C4-2B (cell line): ENCODE measurements at regions not wholly inside any gene's neighbourhood (a gene's known extent, or its start where the extent isn't known, plus 50 kb on each side); places are given as distances from the start of the nearest gene placed in this dataset.

Experiments used
- H3K27ac ChIP-seq: fragments of 450-650 bp; 2 replicates; pipeline ENCODE4 v1.5.1; 2017
- ZFX ChIP-seq: fragments of 450-650 bp; IDR thresholded peaks from 2 replicates; pipeline ENCODE4 v1.6.1; 2017
- TF ChIP-seq, protein P1 (sequence below): fragments of 450-650 bp; conservative IDR thresholded peaks from 2 replicates; pipeline ENCODE4 v1.5.1; 2017; ENCODE audit warnings: mild to moderate bottlenecking

DNA sequence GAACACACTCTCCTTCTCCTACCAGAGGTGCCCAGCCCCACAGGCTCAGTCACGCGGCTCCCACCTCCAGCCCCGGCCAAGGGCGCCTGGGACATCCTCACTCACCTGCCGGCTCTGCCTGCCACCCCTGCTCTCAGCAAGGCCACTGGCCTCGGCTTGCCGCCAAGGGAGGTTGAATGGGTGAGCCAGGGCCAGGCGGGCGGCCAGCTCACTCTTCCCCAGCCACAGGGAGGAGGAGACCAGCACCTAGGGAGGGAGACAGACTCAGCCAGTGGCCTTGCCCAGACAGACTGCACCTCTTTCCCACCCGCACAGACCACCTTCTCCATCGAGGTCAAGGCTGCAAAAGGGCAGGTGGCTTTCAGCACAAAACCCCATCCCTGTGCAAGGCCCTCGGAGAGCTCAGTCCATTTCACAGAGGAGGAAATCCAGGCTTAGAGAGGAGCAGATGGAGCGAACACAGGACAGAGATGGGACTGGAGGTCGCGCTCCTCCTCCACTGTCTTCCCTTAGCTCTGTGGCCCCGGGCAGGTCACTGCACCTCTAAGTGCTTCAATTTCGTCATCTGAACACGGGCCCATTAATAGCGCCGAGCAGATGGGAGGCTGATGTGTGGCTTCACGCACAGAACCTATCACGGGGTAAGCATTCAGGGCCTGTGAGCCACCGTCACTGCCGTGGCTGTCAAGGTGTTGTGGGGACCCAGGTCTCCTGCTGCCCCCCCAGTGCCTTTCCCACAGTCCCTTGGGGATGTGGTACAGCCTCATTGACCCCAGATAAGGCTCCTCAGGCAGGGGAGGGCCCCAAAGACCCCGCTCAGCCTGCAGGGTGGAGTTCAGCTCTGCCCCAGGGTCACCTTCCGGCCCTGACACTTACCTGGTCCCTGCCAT lies 56.1 kb downstream of the RMI2 start:
- H3K27ac ChIP-seq: no peak overlapping the region
- no peak for TF ChIP-seq ZFX
- TF ChIP-seq, protein P1, sequence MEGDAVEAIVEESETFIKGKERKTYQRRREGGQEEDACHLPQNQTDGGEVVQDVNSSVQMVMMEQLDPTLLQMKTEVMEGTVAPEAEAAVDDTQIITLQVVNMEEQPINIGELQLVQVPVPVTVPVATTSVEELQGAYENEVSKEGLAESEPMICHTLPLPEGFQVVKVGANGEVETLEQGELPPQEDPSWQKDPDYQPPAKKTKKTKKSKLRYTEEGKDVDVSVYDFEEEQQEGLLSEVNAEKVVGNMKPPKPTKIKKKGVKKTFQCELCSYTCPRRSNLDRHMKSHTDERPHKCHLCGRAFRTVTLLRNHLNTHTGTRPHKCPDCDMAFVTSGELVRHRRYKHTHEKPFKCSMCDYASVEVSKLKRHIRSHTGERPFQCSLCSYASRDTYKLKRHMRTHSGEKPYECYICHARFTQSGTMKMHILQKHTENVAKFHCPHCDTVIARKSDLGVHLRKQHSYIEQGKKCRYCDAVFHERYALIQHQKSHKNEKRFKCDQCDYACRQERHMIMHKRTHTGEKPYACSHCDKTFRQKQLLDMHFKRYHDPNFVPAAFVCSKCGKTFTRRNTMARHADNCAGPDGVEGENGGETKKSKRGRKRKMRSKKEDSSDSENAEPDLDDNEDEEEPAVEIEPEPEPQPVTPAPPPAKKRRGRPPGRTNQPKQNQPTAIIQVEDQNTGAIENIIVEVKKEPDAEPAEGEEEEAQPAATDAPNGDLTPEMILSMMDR: no peak

- no peak overlapping the region for H3K27ac ChIP-seq
- TF ChIP-seq ZFX: no peak
- TF ChIP-seq, protein P1: peak; percentile 3; the same call in 1 of the 2 replicates
These were observed 56.9 kb downstream of the RMI2 start for GRCh38 chr16:11402051-11402744.

GRCh38 chr16:11402745-11403533 lies 57.7 kb downstream of the RMI2 start:
- TF ChIP-seq ZFX: no peak
- TF ChIP-seq, protein P1: no peak
- H3K27ac ChIP-seq: no peak overlapping the region

DNA sequence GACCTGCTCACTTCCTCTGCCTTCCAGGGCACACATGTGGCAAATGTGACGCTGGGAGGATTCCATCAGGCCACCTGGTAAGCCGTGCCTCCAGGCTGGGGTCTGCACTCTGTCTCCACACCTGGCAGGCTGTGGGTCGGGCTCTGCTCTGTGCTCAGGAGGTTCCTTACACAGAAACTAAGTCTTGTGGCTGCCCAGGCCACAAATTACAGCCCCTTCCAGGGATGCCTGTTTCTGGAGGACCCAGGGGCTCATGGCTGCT lies 58.2 kb downstream of the RMI2 start:
- TF ChIP-seq, protein P1: no peak
- TF ChIP-seq ZFX: no peak

GRCh38 chr16:11403920-11404319 lies 58.7 kb downstream of the RMI2 start:
- H3K27ac ChIP-seq: no peak overlapping the region
- no peak for TF ChIP-seq ZFX
- TF ChIP-seq, protein P1: no peak

More for the DNA sequence above, 58.2 kb downstream of the RMI2 start:
- H3K27ac ChIP-seq: no peak overlapping the region

DNA sequence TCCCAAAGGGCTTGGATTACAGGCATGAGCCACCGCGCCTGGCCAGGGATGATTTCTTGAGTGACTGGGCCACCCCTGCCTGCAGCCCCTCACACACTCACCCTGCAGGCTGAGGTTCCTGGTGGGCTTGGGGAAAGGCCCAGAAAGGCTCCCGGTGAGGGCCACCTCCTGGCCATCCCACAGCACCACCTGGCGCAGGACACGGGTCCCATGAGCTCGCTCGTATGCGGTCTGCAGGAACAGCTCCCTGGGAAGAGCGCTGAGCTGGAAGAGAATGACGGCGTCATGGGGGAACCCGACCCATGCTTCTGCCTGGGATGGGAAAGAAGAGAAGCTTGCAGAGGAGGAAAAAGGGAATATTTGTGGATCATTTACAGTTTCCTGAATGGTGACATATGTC lies 59.3 kb downstream of the RMI2 start:
- H3K27ac ChIP-seq: no peak overlapping the region
- TF ChIP-seq, protein P1: no peak
- no peak for TF ChIP-seq ZFX
